ENCODE measurements at regions not wholly inside any gene's neighbourhood (a gene's known extent, or its start where the extent isn't known, plus 50 kb on each side); places are given as distances from the start of the nearest gene placed in this dataset.
A peak's percentile ranks its signal among the peaks of the same experiment; 100 is the strongest.
"Not testable (repeated sequence)": the region's sequence is repeated elsewhere in the genome, so short reads cannot be mapped to it uniquely, and the experiment has no call there.

- ATAC-seq, result peak; percentile 91
- intact Hi-C loops (cut with DNase I), result no loop called here
- DNase-seq (ENCODE audit: missing footprints), result no peak
Observed at GRCh38 chr10:29784175-29784773, 149.5 kb upstream of the SVIL start.

- intact Hi-C loops (cut with DNase I), result no loop called here
- ATAC-seq (no peak), DNase-seq (ENCODE audit: missing footprints) (no peak)
Observed at GRCh38 chr10:29783201-29783947, 148.6 kb upstream of the SVIL start.

GRCh38 chr10:29780639-29781038 lies 145.9 kb upstream of the SVIL start:
- intact Hi-C loops (cut with DNase I), result no loop called here
- no peak for DNase-seq (ENCODE audit: missing footprints)
- no peak for ATAC-seq

GRCh38 chr10:29780096-29780495 lies 145.3 kb upstream of the SVIL start:
- no peak for DNase-seq (ENCODE audit: missing footprints)
- no peak for ATAC-seq
- intact Hi-C loops (cut with DNase I), result no loop called here

GRCh38 chr10:29776246-29776645 lies 141.5 kb upstream of the SVIL start:
- ATAC-seq (no peak), DNase-seq (ENCODE audit: missing footprints) (no peak)
- intact Hi-C loops (cut with DNase I), result loop anchor here (5.0 kb wide), 1 partner anchor 51 kb away; no protein-coding TSS in a partner anchor

- intact Hi-C loops (cut with DNase I), result no loop called here
- DNase-seq (ENCODE audit: missing footprints), result no peak
- no peak for ATAC-seq
Observed at GRCh38 chr10:29774475-29774874, 139.7 kb upstream of the SVIL start.

- intact Hi-C loops (cut with DNase I), result no loop called here
- DNase-seq (ENCODE audit: missing footprints) (no peak), ATAC-seq (no peak)
Observed at GRCh38 chr10:29773675-29774091, 138.9 kb upstream of the SVIL start.

GRCh38 chr10:29772403-29772802 lies 137.6 kb upstream of the SVIL start:
- intact Hi-C loops (cut with DNase I), result no loop called here

GRCh38 chr10:29771376-29771775 lies 136.6 kb upstream of the SVIL start:
- ATAC-seq (no peak), DNase-seq (ENCODE audit: missing footprints) (no peak)
- intact Hi-C loops (cut with DNase I), result no loop called here

More at GRCh38 chr10:29772403-29772802, 137.6 kb upstream of the SVIL start:
- no peak for DNase-seq (ENCODE audit: missing footprints)
- ATAC-seq, result no peak

- DNase-seq (ENCODE audit: missing footprints); ATAC-seq; intact Hi-C loops (cut with DNase I): not testable (repeated sequence)
Observed at GRCh38 chr10:29769277-29769676, 134.5 kb upstream of the SVIL start.

GRCh38 chr10:29767968-29768367 lies 133.2 kb upstream of the SVIL start:
- DNase-seq (ENCODE audit: missing footprints), result no peak
- intact Hi-C loops (cut with DNase I), result no loop called here
- ATAC-seq, result no peak

GRCh38 chr10:29766753-29767152 lies 132.0 kb upstream of the SVIL start:
- ATAC-seq (no peak), DNase-seq (ENCODE audit: missing footprints) (no peak)

GRCh38 chr10:29765330-29765729 lies 130.6 kb upstream of the SVIL start:
- ATAC-seq (peak; percentile 93), DNase-seq (ENCODE audit: missing footprints) (no peak)
- intact Hi-C loops (cut with DNase I), result no loop called here

More at GRCh38 chr10:29766753-29767152, 132.0 kb upstream of the SVIL start:
- intact Hi-C loops (cut with DNase I), result no loop called here

GRCh38 chr10:29763396-29763795 lies 128.6 kb upstream of the SVIL start:
- intact Hi-C loops (cut with DNase I), result no loop called here
- no peak for ATAC-seq

GRCh38 chr10:29761916-29762315 lies 127.1 kb upstream of the SVIL start:
- intact Hi-C loops (cut with DNase I), result no loop called here
- DNase-seq (ENCODE audit: missing footprints), result no peak
- no peak for ATAC-seq

More at GRCh38 chr10:29763396-29763795, 128.6 kb upstream of the SVIL start:
- no peak for DNase-seq (ENCODE audit: missing footprints)

- DNase-seq (ENCODE audit: missing footprints) (no peak), ATAC-seq (no peak)
- intact Hi-C loops (cut with DNase I), result no loop called here
Observed at GRCh38 chr10:29760138-29760900, 125.5 kb upstream of the SVIL start.

GRCh38 chr10:29757551-29758297 lies 123.0 kb upstream of the SVIL start:
- intact Hi-C loops (cut with DNase I), result no loop called here
- DNase-seq (ENCODE audit: missing footprints), result no peak
- no peak for ATAC-seq

- intact Hi-C loops (cut with DNase I), result no loop called here
- no peak for DNase-seq (ENCODE audit: missing footprints)
- ATAC-seq, result no peak
Observed at GRCh38 chr10:29756451-29756850, 121.7 kb upstream of the SVIL start.

GRCh38 chr10:29753283-29753682 lies 118.5 kb upstream of the SVIL start:
- DNase-seq (ENCODE audit: missing footprints), result no peak
- intact Hi-C loops (cut with DNase I), result no loop called here
- no peak for ATAC-seq

Measured in Right ventricle myocardium inferior (tissue), 1 donor.